MM.1S (cell line): ENCODE measurements at regions not wholly inside any gene's neighbourhood (a gene's known extent, or its start where the extent isn't known, plus 50 kb on each side); places are given as distances from the start of the nearest gene placed in this dataset.

Experiments used
- EZH2 ChIP-seq: fragments of 300-600 bp; sonication (generic); optimal IDR thresholded peaks from 2 replicates; pipeline ENCODE3; 2017; ENCODE audit warnings: low read depth, mild to moderate bottlenecking, antibody characterized with exemption, low read length, mixed read lengths
- EZH2phosphoT487 ChIP-seq: fragments of 300-600 bp; sonication (generic); IDR thresholded peaks from 2 replicates; pipeline ENCODE4 v1.6.1; 2018; ENCODE audit warnings: antibody characterized with exemption, low read length
- TF ChIP-seq, protein P1 (sequence below): fragments of 300-600 bp; sonication (generic); IDR thresholded peaks from 2 replicates; pipeline ENCODE4 v1.5.1; 2016; ENCODE audit warnings: antibody characterized with exemption, low read length, mixed read lengths

DNA sequence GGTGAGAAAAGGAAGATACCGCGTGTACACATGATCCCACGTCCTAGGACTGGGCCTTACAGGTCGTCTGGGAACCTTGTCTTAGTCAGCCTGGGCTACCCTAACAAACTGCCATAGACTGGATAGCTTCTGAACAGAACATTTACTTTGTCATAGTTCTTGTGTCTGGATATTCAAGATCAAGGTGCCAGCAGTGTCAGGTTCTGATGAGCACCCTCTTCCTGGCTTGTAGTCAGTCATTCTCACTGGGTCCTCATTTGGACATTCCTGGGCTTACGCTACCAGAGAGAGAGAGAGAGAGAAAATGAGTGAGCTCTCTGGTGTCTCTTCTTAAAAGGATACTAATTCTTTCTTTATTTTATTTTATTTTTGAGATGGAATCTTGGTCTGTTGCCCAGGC is 685.8 kb upstream of the RBFOX1 start:
- TF ChIP-seq, protein P1, sequence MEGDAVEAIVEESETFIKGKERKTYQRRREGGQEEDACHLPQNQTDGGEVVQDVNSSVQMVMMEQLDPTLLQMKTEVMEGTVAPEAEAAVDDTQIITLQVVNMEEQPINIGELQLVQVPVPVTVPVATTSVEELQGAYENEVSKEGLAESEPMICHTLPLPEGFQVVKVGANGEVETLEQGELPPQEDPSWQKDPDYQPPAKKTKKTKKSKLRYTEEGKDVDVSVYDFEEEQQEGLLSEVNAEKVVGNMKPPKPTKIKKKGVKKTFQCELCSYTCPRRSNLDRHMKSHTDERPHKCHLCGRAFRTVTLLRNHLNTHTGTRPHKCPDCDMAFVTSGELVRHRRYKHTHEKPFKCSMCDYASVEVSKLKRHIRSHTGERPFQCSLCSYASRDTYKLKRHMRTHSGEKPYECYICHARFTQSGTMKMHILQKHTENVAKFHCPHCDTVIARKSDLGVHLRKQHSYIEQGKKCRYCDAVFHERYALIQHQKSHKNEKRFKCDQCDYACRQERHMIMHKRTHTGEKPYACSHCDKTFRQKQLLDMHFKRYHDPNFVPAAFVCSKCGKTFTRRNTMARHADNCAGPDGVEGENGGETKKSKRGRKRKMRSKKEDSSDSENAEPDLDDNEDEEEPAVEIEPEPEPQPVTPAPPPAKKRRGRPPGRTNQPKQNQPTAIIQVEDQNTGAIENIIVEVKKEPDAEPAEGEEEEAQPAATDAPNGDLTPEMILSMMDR, result no peak
- TF ChIP-seq EZH2, result no peak
- no peak for TF ChIP-seq EZH2phosphoT487
